ENCODE measurements at regions not wholly inside any gene's neighbourhood (a gene's known extent, or its start where the extent isn't known, plus 50 kb on each side); places are given as distances from the start of the nearest gene placed in this dataset.

- no peak overlapping the region for H3K9ac ChIP-seq (ENCODE audit: low read length)
- H3K27ac ChIP-seq (ENCODE audit: low read depth, low read length): no peak overlapping the region
- H3K4me3 ChIP-seq (ENCODE audit: low read depth in 1 of 2, low read length in 2 of 2): no peak overlapping the region
- peaks cover 9% of the 10 kb centered on the region for H3K4me1 ChIP-seq (ENCODE audit: insufficient read depth, low read length)
- no peaks in the 10 kb centered on the region for H3K36me3 ChIP-seq (ENCODE audit: insufficient read depth, low read length)
- H3K27me3 ChIP-seq (ENCODE audit: control insufficient read depth in 1 of 2, insufficient read depth in 2 of 2, low read length in 2 of 2): no peaks in the 10 kb centered on the region
- H3K9me3 ChIP-seq (ENCODE audit: low read length): no peaks in the 10 kb centered on the region
Observed at GRCh38 chr2:3046170-3046865, 331.3 kb downstream of the EIPR1 start.

- H3K4me1 ChIP-seq (ENCODE audit: insufficient read depth, low read length): peaks cover 10% of the 10 kb centered on the region
- no peaks in the 10 kb centered on the region for H3K36me3 ChIP-seq (ENCODE audit: insufficient read depth, low read length)
- no peaks in the 10 kb centered on the region for H3K27me3 ChIP-seq (ENCODE audit: control insufficient read depth in 1 of 2, insufficient read depth in 2 of 2, low read length in 2 of 2)
- no peaks in the 10 kb centered on the region for H3K9me3 ChIP-seq (ENCODE audit: low read length)
- H3K9ac ChIP-seq (ENCODE audit: low read length): no peak overlapping the region
- no peak overlapping the region for H3K4me3 ChIP-seq (ENCODE audit: low read depth in 1 of 2, low read length in 2 of 2)
- no peak overlapping the region for H3K27ac ChIP-seq (ENCODE audit: low read depth, low read length)
Observed at GRCh38 chr2:3045318-3045921, 332.2 kb downstream of the EIPR1 start.

- Histone ChIP-seq H3K4me1 (ENCODE audit: insufficient read depth, low read length) (peaks cover 10% of the 10 kb centered on the region), H3K9ac (ENCODE audit: low read length) (no peak overlapping the region), H3K27ac (ENCODE audit: low read depth, low read length) (no peak overlapping the region), H3K9me3 (ENCODE audit: low read length) (no peaks in the 10 kb centered on the region), H3K36me3 (ENCODE audit: insufficient read depth, low read length) (no peaks in the 10 kb centered on the region), H3K4me3 (ENCODE audit: low read depth in 1 of 2, low read length in 2 of 2) (no peak overlapping the region), H3K27me3 (ENCODE audit: control insufficient read depth in 1 of 2, insufficient read depth in 2 of 2, low read length in 2 of 2) (no peaks in the 10 kb centered on the region)
Observed at GRCh38 chr2:3044587-3045317, 332.9 kb downstream of the EIPR1 start.

GRCh38 chr2:3043726-3044125, 333.9 kb downstream of the EIPR1 start:
- no peak overlapping the region for H3K4me3 ChIP-seq (ENCODE audit: low read depth in 1 of 2, low read length in 2 of 2)
- H3K9me3 ChIP-seq (ENCODE audit: low read length): no peaks in the 10 kb centered on the region
- H3K4me1 ChIP-seq (ENCODE audit: insufficient read depth, low read length): peaks cover 10% of the 10 kb centered on the region
- H3K27ac ChIP-seq (ENCODE audit: low read depth, low read length): no peak overlapping the region
- no peak overlapping the region for H3K9ac ChIP-seq (ENCODE audit: low read length)
- H3K27me3 ChIP-seq (ENCODE audit: control insufficient read depth in 1 of 2, insufficient read depth in 2 of 2, low read length in 2 of 2): no peaks in the 10 kb centered on the region
- no peaks in the 10 kb centered on the region for H3K36me3 ChIP-seq (ENCODE audit: insufficient read depth, low read length)

- Histone ChIP-seq H3K4me1 (ENCODE audit: insufficient read depth, low read length) (peaks cover 10% of the 10 kb centered on the region), H3K27ac (ENCODE audit: low read depth, low read length) (no peak overlapping the region), H3K27me3 (ENCODE audit: control insufficient read depth in 1 of 2, insufficient read depth in 2 of 2, low read length in 2 of 2) (no peaks in the 10 kb centered on the region), H3K9me3 (ENCODE audit: low read length) (no peaks in the 10 kb centered on the region), H3K4me3 (ENCODE audit: low read depth in 1 of 2, low read length in 2 of 2) (no peak overlapping the region), H3K9ac (ENCODE audit: low read length) (no peak overlapping the region), H3K36me3 (ENCODE audit: insufficient read depth, low read length) (no peaks in the 10 kb centered on the region)
Observed at GRCh38 chr2:3042601-3043585, 334.7 kb downstream of the EIPR1 start.

GRCh38 chr2:3041841-3042600, 335.6 kb downstream of the EIPR1 start:
- no peaks in the 10 kb centered on the region for H3K27me3 ChIP-seq (ENCODE audit: control insufficient read depth in 1 of 2, insufficient read depth in 2 of 2, low read length in 2 of 2)
- no peak overlapping the region for H3K9ac ChIP-seq (ENCODE audit: low read length)
- H3K9me3 ChIP-seq (ENCODE audit: low read length): no peaks in the 10 kb centered on the region
- H3K36me3 ChIP-seq (ENCODE audit: insufficient read depth, low read length): no peaks in the 10 kb centered on the region
- no peak overlapping the region for H3K4me3 ChIP-seq (ENCODE audit: low read depth in 1 of 2, low read length in 2 of 2)
- no peak overlapping the region for H3K27ac ChIP-seq (ENCODE audit: low read depth, low read length)
- peaks cover 10% of the 10 kb centered on the region for H3K4me1 ChIP-seq (ENCODE audit: insufficient read depth, low read length)

- no peaks in the 10 kb centered on the region for H3K27me3 ChIP-seq (ENCODE audit: control insufficient read depth in 1 of 2, insufficient read depth in 2 of 2, low read length in 2 of 2)
- no peaks in the 10 kb centered on the region for H3K9me3 ChIP-seq (ENCODE audit: low read length)
- H3K36me3 ChIP-seq (ENCODE audit: insufficient read depth, low read length): no peaks in the 10 kb centered on the region
- H3K27ac ChIP-seq (ENCODE audit: low read depth, low read length): no peak overlapping the region
- peaks cover 10% of the 10 kb centered on the region for H3K4me1 ChIP-seq (ENCODE audit: insufficient read depth, low read length)
- no peak overlapping the region for H3K4me3 ChIP-seq (ENCODE audit: low read depth in 1 of 2, low read length in 2 of 2)
- no peak overlapping the region for H3K9ac ChIP-seq (ENCODE audit: low read length)
Observed at GRCh38 chr2:3041246-3041645, 336.4 kb downstream of the EIPR1 start.

- no peaks in the 10 kb centered on the region for H3K36me3 ChIP-seq (ENCODE audit: insufficient read depth, low read length)
- H3K9ac ChIP-seq (ENCODE audit: low read length): no peak overlapping the region
- no peak overlapping the region for H3K4me3 ChIP-seq (ENCODE audit: low read depth in 1 of 2, low read length in 2 of 2)
- no peak overlapping the region for H3K27ac ChIP-seq (ENCODE audit: low read depth, low read length)
- peaks cover 10% of the 10 kb centered on the region for H3K4me1 ChIP-seq (ENCODE audit: insufficient read depth, low read length)
- H3K9me3 ChIP-seq (ENCODE audit: low read length): no peaks in the 10 kb centered on the region
- no peaks in the 10 kb centered on the region for H3K27me3 ChIP-seq (ENCODE audit: control insufficient read depth in 1 of 2, insufficient read depth in 2 of 2, low read length in 2 of 2)
Observed at GRCh38 chr2:3040496-3041140, 337.0 kb downstream of the EIPR1 start.

GRCh38 chr2:3040066-3040428, 337.6 kb downstream of the EIPR1 start:
- Histone ChIP-seq H3K4me3 (ENCODE audit: low read depth in 1 of 2, low read length in 2 of 2) (no peak overlapping the region), H3K27ac (ENCODE audit: low read depth, low read length) (no peak overlapping the region), H3K36me3 (ENCODE audit: insufficient read depth, low read length) (no peaks in the 10 kb centered on the region), H3K27me3 (ENCODE audit: control insufficient read depth in 1 of 2, insufficient read depth in 2 of 2, low read length in 2 of 2) (no peaks in the 10 kb centered on the region), H3K4me1 (ENCODE audit: insufficient read depth, low read length) (peaks cover 10% of the 10 kb centered on the region), H3K9ac (ENCODE audit: low read length) (no peak overlapping the region), H3K9me3 (ENCODE audit: low read length) (no peaks in the 10 kb centered on the region)

Measured in muscle layer of colon (tissue), 2 donors.